GM21619 (cell line): ENCODE measurements at regions not wholly inside any gene's neighbourhood (a gene's known extent, or its start where the extent isn't known, plus 50 kb on each side); places are given as distances from the start of the nearest gene placed in this dataset.

Experiments used
- ATAC-seq: cut with Tn5 transposase; IDR thresholded peaks from one replicate; pipeline ENCODE4 v1.9.1; 2021; ENCODE audit not compliant: unreplicated experiment

GRCh38 chr2:129698593-129698992 is 280.9 kb upstream of the RAB6C start:
- no peak for ATAC-seq

GRCh38 chr2:129699781-129700573 is 279.5 kb upstream of the RAB6C start:
- ATAC-seq: no peak

- ATAC-seq: no peak
Observed at GRCh38 chr2:129702416-129703176, 276.9 kb upstream of the RAB6C start.

GRCh38 chr2:129705085-129705484 is 274.4 kb upstream of the RAB6C start:
- ATAC-seq: no peak

GRCh38 chr2:129707800-129708199 is 271.7 kb upstream of the RAB6C start:
- no peak for ATAC-seq

- ATAC-seq: no peak
Observed at GRCh38 chr2:129708221-129708967, 271.1 kb upstream of the RAB6C start.

- ATAC-seq: no peak
Observed at GRCh38 chr2:129709001-129709955, 270.2 kb upstream of the RAB6C start.

- ATAC-seq: no peak
Observed at GRCh38 chr2:129709956-129710598, 269.4 kb upstream of the RAB6C start.

- no peak for ATAC-seq
Observed at GRCh38 chr2:129710670-129711495, 268.6 kb upstream of the RAB6C start.

- ATAC-seq: no peak
Observed at GRCh38 chr2:129711816-129712675, 267.4 kb upstream of the RAB6C start.

- ATAC-seq: no peak
Observed at GRCh38 chr2:129712676-129712985, 266.8 kb upstream of the RAB6C start.

GRCh38 chr2:129713337-129713736 is 266.1 kb upstream of the RAB6C start:
- no peak for ATAC-seq

GRCh38 chr2:129716781-129717559 is 262.5 kb upstream of the RAB6C start:
- ATAC-seq: no peak

- ATAC-seq: no peak
Observed at GRCh38 chr2:129717560-129718130, 261.8 kb upstream of the RAB6C start.

GRCh38 chr2:129719335-129719734 is 260.1 kb upstream of the RAB6C start:
- ATAC-seq: no peak

GRCh38 chr2:129720360-129720759 is 259.1 kb upstream of the RAB6C start:
- no peak for ATAC-seq

- no peak for ATAC-seq
Observed at GRCh38 chr2:129720761-129721160, 258.7 kb upstream of the RAB6C start.
